Osteocyte (in vitro differentiated cells): ENCODE measurements at regions not wholly inside any gene's neighbourhood (a gene's known extent, or its start where the extent isn't known, plus 50 kb on each side); places are given as distances from the start of the nearest gene placed in this dataset.

Source experiments
- DNase-seq: peaks from one replicate; pipeline ENCODE4 v3.0.0; 2021; ENCODE audit warnings: mixed read lengths; ENCODE audit not compliant: unreplicated experiment; ENCODE audit errors: extremely low spot score
- H3K27ac Mint-ChIP-seq: one replicate; pipeline ENCODE4 v1.8.0; 2021; ENCODE audit warnings: mild to moderate bottlenecking, mixed read lengths; ENCODE audit not compliant: unreplicated experiment
- H3K27me3 Mint-ChIP-seq: one replicate; pipeline ENCODE4 v1.8.0; 2021; ENCODE audit warnings: mixed read lengths; ENCODE audit not compliant: unreplicated experiment
- H3K36me3 Mint-ChIP-seq: one replicate; pipeline ENCODE4 v1.8.0; 2021; ENCODE audit warnings: mixed read lengths; ENCODE audit not compliant: unreplicated experiment
- H3K4me1 Mint-ChIP-seq: one replicate; pipeline ENCODE4 v1.8.0; 2021; ENCODE audit warnings: mixed read lengths; ENCODE audit not compliant: unreplicated experiment
- H3K4me3 Mint-ChIP-seq: one replicate; pipeline ENCODE4 v1.8.0; 2021; ENCODE audit warnings: mild to moderate bottlenecking, moderate library complexity, mixed read lengths; ENCODE audit not compliant: unreplicated experiment
- H3K9me3 Mint-ChIP-seq: one replicate; pipeline ENCODE4 v1.8.0; 2021; ENCODE audit warnings: mixed read lengths; ENCODE audit not compliant: unreplicated experiment
- TF ChIP-seq, protein P1 (sequence below): fragments of 200-600 bp; sonication (generic); IDR thresholded peaks from 2 replicates; pipeline ENCODE4 v1.5.0; 2021; ENCODE audit warnings: antibody characterized with exemption, mild to moderate bottlenecking, moderate library complexity

GRCh38 chr5:173745123-173745522, 128.7 kb upstream of the BOD1 start:
- Mint-ChIP-seq H3K27ac (no peak overlapping the region), H3K27me3 (no peaks in the 10 kb centered on the region), H3K4me3 (no peak overlapping the region), H3K36me3 (no peaks in the 10 kb centered on the region), H3K9me3 (no peaks in the 10 kb centered on the region), H3K4me1 (peaks cover 9% of the 10 kb centered on the region)
- no peak for DNase-seq
- TF ChIP-seq, protein P1, sequence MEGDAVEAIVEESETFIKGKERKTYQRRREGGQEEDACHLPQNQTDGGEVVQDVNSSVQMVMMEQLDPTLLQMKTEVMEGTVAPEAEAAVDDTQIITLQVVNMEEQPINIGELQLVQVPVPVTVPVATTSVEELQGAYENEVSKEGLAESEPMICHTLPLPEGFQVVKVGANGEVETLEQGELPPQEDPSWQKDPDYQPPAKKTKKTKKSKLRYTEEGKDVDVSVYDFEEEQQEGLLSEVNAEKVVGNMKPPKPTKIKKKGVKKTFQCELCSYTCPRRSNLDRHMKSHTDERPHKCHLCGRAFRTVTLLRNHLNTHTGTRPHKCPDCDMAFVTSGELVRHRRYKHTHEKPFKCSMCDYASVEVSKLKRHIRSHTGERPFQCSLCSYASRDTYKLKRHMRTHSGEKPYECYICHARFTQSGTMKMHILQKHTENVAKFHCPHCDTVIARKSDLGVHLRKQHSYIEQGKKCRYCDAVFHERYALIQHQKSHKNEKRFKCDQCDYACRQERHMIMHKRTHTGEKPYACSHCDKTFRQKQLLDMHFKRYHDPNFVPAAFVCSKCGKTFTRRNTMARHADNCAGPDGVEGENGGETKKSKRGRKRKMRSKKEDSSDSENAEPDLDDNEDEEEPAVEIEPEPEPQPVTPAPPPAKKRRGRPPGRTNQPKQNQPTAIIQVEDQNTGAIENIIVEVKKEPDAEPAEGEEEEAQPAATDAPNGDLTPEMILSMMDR, result no peak

GRCh38 chr5:173745557-173745956, 129.1 kb upstream of the BOD1 start:
- Mint-ChIP-seq H3K4me1 (peaks cover 9% of the 10 kb centered on the region), H3K27ac (no peak overlapping the region), H3K27me3 (no peaks in the 10 kb centered on the region), H3K36me3 (no peaks in the 10 kb centered on the region), H3K4me3 (no peak overlapping the region), H3K9me3 (no peaks in the 10 kb centered on the region)
- DNase-seq, result no peak
- TF ChIP-seq, protein P1, result no peak

DNA sequence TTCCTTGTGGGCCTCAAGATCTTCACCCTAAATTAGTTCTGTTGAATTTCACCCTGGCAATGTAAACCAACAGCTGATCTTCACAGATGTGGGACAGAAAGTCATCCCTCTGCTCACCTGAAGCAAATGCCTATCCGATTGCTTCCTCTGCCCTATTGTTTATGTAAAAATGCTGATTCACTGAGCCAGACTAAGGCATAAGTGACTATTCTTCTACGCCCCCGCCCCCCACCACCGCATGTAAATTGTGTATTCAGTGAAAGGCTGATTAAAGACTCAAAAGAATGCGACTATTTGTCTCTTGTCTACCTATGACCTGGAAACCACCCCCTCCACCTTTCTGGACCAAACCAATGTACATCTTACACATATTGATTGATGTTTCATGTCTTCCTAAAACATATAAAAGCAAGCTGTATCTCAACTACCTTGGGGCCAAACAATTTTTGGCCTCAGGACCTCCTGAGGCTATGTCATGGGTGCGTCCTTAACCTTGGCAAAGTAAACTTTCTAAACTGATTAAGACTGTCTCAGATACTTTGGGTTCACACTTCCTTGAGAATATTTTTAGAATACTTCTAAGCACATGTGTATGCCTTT, 129.7 kb upstream of the BOD1 start:
- Mint-ChIP-seq H3K9me3 (no peaks in the 10 kb centered on the region), H3K27me3 (no peaks in the 10 kb centered on the region), H3K4me1 (peaks cover 9% of the 10 kb centered on the region), H3K36me3 (no peaks in the 10 kb centered on the region), H3K4me3 (no peak overlapping the region), H3K27ac (no peak overlapping the region)
- DNase-seq, result no peak
- TF ChIP-seq, protein P1, result no peak

DNA sequence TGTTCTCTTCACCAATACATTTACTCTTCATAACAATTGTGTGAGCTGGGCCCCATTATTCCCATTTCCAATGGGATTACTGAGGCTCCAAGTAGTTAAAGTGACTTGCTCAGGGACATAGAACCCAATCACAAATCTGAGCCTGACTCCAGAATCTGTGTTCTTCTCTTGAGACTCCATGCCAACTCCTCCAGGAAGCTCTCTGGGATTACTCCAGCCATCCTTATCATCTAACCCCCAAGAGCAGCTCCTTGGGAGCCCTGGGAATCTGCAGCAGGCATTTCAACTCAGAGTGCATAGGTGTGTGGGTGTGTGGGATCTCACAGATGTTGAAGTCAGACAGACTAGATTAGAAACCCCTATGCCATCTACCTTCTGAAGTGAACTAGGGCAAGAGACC, 131.4 kb upstream of the BOD1 start:
- H3K4me3 Mint-ChIP-seq, result no peak overlapping the region
- no peak for DNase-seq
- TF ChIP-seq, protein P1, result no peak
- no peaks in the 10 kb centered on the region for H3K9me3 Mint-ChIP-seq
- H3K4me1 Mint-ChIP-seq, result peaks cover 14% of the 10 kb centered on the region
- H3K36me3 Mint-ChIP-seq, result peaks cover 2% of the 10 kb centered on the region
- no peaks in the 10 kb centered on the region for H3K27me3 Mint-ChIP-seq
- H3K27ac Mint-ChIP-seq, result no peak overlapping the region

- DNase-seq, result no peak
- no peaks in the 10 kb centered on the region for H3K27me3 Mint-ChIP-seq
- TF ChIP-seq, protein P1, result no peak
- no peaks in the 10 kb centered on the region for H3K9me3 Mint-ChIP-seq
- peaks cover 19% of the 10 kb centered on the region for H3K4me1 Mint-ChIP-seq
- peaks cover 2% of the 10 kb centered on the region for H3K36me3 Mint-ChIP-seq
- H3K4me3 Mint-ChIP-seq, result no peak overlapping the region
- H3K27ac Mint-ChIP-seq, result no peak overlapping the region
Measured at GRCh38 chr5:173750538-173751265, 134.3 kb upstream of the BOD1 start.
